PC-3 (cell line): ENCODE measurements at regions not wholly inside any gene's neighbourhood (a gene's known extent, or its start where the extent isn't known, plus 50 kb on each side); places are given as distances from the start of the nearest gene placed in this dataset.

Source experiments
- ATAC-seq: fragments of 200-7000 bp; cut with Tn5 transposase; 2 replicates; pipeline ENCODE4 v1.9.1; 2020; ENCODE audit warnings: mild to moderate bottlenecking, moderate library complexity
- BruUV-seq: library from RNA; stranded (reverse); fragments of 400-500 nt; replicated peaks from 2 replicates; lab custom pipeline; 2021; lab: Mats Ljungman, UMichigan
- CTCF ChIA-PET: fragments of 300-600 bp; sonication (Branson Sonifier 250); formaldehyde crosslinking; loops from one replicate; lab custom pipeline; 2022; ENCODE audit warnings: antibody characterized with exemption; lab: Charles Lee
- POLR2A ChIA-PET: fragments of 300-600 bp; sonication (Branson Sonifier 250); formaldehyde crosslinking; loops from one replicate; lab custom pipeline; 2022; ENCODE audit warnings: antibody characterized with exemption; ENCODE audit not compliant: unreplicated experiment; lab: Charles Lee
- DNase-seq: peaks from one replicate; pipeline ENCODE4 v3.0.0-alpha.2; 2015
- H2AFZ ChIP-seq: fragments of 300-600 bp; sonication (generic); 2 replicates; pipeline ENCODE4 v1.6.0; 2016; ENCODE audit warnings: antibody characterized with exemption, low read length
- H3F3A ChIP-seq: fragments of 300-600 bp; sonication (generic); one replicate; pipeline ENCODE4 v1.6.0; 2017; ENCODE audit warnings: antibody characterized with exemption, low read length, control low read depth, mild to moderate bottlenecking; ENCODE audit not compliant: unreplicated experiment
- H3K27ac ChIP-seq: fragments of 300-600 bp; sonication (generic); 2 replicates; pipeline ENCODE4 v1.5.1; 2016; ENCODE audit warnings: mild to moderate bottlenecking, low read length
- H3K27me3 ChIP-seq: fragments of 300-600 bp; sonication (generic); 2 replicates; pipeline ENCODE4 v1.6.1; 2016; ENCODE audit warnings: low read length, mixed read lengths
- H3K36me3 ChIP-seq: fragments of 300-600 bp; sonication (generic); 2 replicates; pipeline ENCODE4 v1.6.1; 2016; ENCODE audit warnings: low read depth, mixed run types, low read length, mixed read lengths
- H3K4me1 ChIP-seq: fragments of 300-600 bp; sonication (generic); 2 replicates; pipeline ENCODE4 v1.5.1; 2016; ENCODE audit warnings: low read length; ENCODE audit not compliant: insufficient read depth
- H3K4me2 ChIP-seq: fragments of 300-600 bp; sonication (generic); 2 replicates; pipeline ENCODE4 v1.6.0; 2016; ENCODE audit warnings: low read length
- H3K4me3 ChIP-seq: fragments of 300-600 bp; sonication (generic); 2 replicates; pipeline ENCODE4 v1.5.1; 2016; ENCODE audit warnings: mild to moderate bottlenecking, low read length, mixed read lengths
- H3K79me2 ChIP-seq: fragments of 300-600 bp; sonication (generic); 2 replicates; pipeline ENCODE4 v1.6.1; 2017; ENCODE audit warnings: low read length, mixed read lengths
- H3K9ac ChIP-seq: fragments of 300-600 bp; sonication (generic); 2 replicates; pipeline ENCODE4 v1.6.0; 2016; ENCODE audit warnings: mild to moderate bottlenecking, low read length
- H3K9me2 ChIP-seq: fragments of 300-600 bp; sonication (generic); replicated peaks from 2 replicates; pipeline ENCODE4 v1.6.1; 2016; ENCODE audit warnings: mixed run types, low read length, mixed read lengths
- H3K9me3 ChIP-seq: fragments of 300-600 bp; sonication (generic); 2 replicates; pipeline ENCODE4 v1.6.1; 2016; ENCODE audit warnings: low read length, mixed read lengths
- H4K20me1 ChIP-seq: fragments of 300-600 bp; sonication (generic); 2 replicates; pipeline ENCODE4 v1.6.1; 2016; ENCODE audit warnings: low read length, mixed read lengths
- CTCF ChIP-seq: fragments of 300-600 bp; sonication (generic); conservative IDR thresholded peaks from 2 replicates; pipeline ENCODE4 v1.5.1; 2017; ENCODE audit warnings: antibody characterized with exemption, low read depth, mild to moderate bottlenecking, low read length
- EZH2 ChIP-seq: fragments of 300-600 bp; sonication (generic); IDR thresholded peaks from one replicate; pipeline ENCODE4 v1.6.1; 2017; ENCODE audit warnings: antibody characterized with exemption, mild to moderate bottlenecking, low read length; ENCODE audit not compliant: unreplicated experiment
- EZH2phosphoT487 ChIP-seq: fragments of 300-600 bp; sonication (generic); IDR thresholded peaks from 2 replicates; pipeline ENCODE4 v1.6.1; 2018; ENCODE audit warnings: mild to moderate bottlenecking, antibody characterized with exemption, low read length, borderline replicate concordance
- intact Hi-C: fragments of 100-400 bp; cut with micrococcal nuclease; formaldehyde crosslinking; loops from 2 replicates; pipeline ENCODE4 v1.9.0; 2023

DNA sequence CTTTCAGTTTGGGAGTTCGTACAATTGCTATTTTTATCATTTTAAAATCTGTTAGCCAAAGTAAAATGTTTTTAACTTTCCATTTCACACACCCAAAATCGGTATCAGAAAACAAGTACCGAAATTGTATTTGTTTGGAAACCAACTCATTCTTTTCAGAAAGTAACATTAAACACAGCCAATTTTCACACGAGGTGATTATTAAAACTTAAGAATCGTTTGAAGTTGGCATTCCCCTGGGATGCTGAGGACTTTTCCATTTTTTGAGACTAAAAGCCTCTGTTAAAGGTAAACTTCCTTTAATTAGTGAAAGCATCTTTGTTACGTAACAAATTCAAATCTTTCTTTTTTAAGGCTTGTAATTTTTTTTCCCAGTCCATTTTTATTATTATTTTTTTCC, 623.0 kb downstream of the VRK1 start:
- ATAC-seq: no peak
- Histone ChIP-seq H3K79me2 (no peaks in the 10 kb centered on the region), H3K4me2 (no peak overlapping the region), H4K20me1 (no peaks in the 10 kb centered on the region), H3K27ac (no peak overlapping the region), H3K4me1 (no peaks in the 10 kb centered on the region), H3K4me3 (no peak overlapping the region), H3K27me3 (peaks cover 89% of the 10 kb centered on the region), H3K9ac (no peak overlapping the region), H2AFZ (no peak overlapping the region), H3K36me3 (no peaks in the 10 kb centered on the region), H3K9me3 (no peaks in the 10 kb centered on the region), H3K9me2 (no peaks in the 10 kb centered on the region), H3F3A (no peaks in the 10 kb centered on the region)
- intact Hi-C loops: no loop called here
- BruUV-seq: no TSS peak
- CTCF ChIA-PET: no interaction called here
- TF ChIP-seq EZH2phosphoT487: no peak
- TF ChIP-seq EZH2: no peak
- TF ChIP-seq CTCF: no peak
- POLR2A ChIA-PET: no interaction called here
- no peak for DNase-seq

DNA sequence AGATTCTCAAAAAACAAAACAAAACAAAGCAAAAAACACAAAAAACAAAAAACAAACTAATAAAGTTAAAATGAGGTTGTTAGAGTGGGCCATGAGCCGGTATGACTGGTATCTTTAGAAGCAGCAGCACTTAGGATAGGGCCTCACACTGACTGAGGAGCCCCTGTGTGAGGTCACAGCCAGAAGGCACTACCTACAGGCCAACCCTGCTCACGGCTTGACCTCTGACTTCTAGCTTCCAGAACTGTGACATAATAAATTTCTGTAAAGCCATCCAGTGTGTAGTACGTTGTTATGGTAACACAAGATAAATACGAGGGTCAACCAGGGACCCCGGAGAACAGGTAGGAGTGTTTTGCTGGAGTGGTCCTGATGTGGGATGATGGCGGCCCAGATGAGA, 629.6 kb downstream of the VRK1 start:
- ATAC-seq: no peak
- TF ChIP-seq EZH2phosphoT487 (no peak), CTCF (no peak), EZH2 (no peak)
- H2AFZ ChIP-seq: no peak overlapping the region
- no peaks in the 10 kb centered on the region for H3K79me2 ChIP-seq
- no peaks in the 10 kb centered on the region for H3K9me3 ChIP-seq
- H4K20me1 ChIP-seq: no peaks in the 10 kb centered on the region
- no peaks in the 10 kb centered on the region for H3K4me1 ChIP-seq
- intact Hi-C loops: no loop called here
- H3K27me3 ChIP-seq: peaks cover 79% of the 10 kb centered on the region
- DNase-seq: no peak
- no peaks in the 10 kb centered on the region for H3K9me2 ChIP-seq
- BruUV-seq: no TSS peak
- H3K36me3 ChIP-seq: no peaks in the 10 kb centered on the region
- H3K9ac ChIP-seq: no peak overlapping the region
- CTCF ChIA-PET: no interaction called here
- H3K4me3 ChIP-seq: no peak overlapping the region
- H3F3A ChIP-seq: no peaks in the 10 kb centered on the region
- POLR2A ChIA-PET: no interaction called here
- H3K4me2 ChIP-seq: no peak overlapping the region
- H3K27ac ChIP-seq: no peak overlapping the region

DNA sequence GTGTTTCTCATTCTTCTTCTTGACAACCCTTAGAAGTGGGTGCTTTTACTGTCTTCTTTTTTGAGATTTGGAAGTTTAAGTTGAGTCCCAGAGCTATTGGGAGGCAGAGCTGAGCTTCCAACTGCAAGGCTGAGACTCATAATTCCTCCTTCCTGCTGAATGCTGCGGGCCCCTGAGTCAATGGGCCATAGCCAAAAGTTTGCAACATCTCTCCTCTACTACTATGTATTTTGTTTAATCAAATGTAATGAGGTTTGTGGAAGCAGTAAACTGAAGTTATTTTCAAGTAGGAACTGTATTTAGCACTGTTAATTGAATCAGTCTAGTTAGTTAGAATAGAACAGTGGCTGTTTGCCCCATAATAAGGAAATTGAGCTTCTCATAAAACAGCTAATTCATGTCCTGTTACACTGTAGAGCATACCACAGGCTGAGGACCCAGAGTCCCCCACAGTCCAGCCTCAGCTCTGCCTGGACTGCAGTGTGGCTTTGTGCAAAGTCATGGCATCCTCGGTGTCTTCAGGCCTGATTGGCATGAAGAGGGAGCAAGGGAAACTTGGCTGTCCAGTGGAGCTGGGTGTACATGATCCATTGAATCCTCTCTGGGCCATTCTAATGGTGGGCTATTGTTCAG, 631.7 kb downstream of the VRK1 start:
- Histone ChIP-seq H2AFZ (no peak overlapping the region), H3K79me2 (no peaks in the 10 kb centered on the region), H3K4me3 (no peak overlapping the region), H3K27ac (no peak overlapping the region), H3K4me2 (no peak overlapping the region), H3K4me1 (no peaks in the 10 kb centered on the region), H4K20me1 (no peaks in the 10 kb centered on the region), H3K36me3 (no peaks in the 10 kb centered on the region), H3K9me2 (no peaks in the 10 kb centered on the region), H3K27me3 (peaks cover 80% of the 10 kb centered on the region), H3K9ac (no peak overlapping the region), H3F3A (no peaks in the 10 kb centered on the region), H3K9me3 (no peaks in the 10 kb centered on the region)
- DNase-seq (no peak), ATAC-seq (no peak)
- CTCF ChIA-PET: no interaction called here
- POLR2A ChIA-PET: no interaction called here
- BruUV-seq: no TSS peak
- no peak for TF ChIP-seq EZH2
- TF ChIP-seq EZH2phosphoT487: no peak
- TF ChIP-seq CTCF: no peak
- intact Hi-C loops: no loop called here
